ENCODE measurements at regions not wholly inside any gene's neighbourhood (a gene's known extent, or its start where the extent isn't known, plus 50 kb on each side); places are given as distances from the start of the nearest gene placed in this dataset.

DNA sequence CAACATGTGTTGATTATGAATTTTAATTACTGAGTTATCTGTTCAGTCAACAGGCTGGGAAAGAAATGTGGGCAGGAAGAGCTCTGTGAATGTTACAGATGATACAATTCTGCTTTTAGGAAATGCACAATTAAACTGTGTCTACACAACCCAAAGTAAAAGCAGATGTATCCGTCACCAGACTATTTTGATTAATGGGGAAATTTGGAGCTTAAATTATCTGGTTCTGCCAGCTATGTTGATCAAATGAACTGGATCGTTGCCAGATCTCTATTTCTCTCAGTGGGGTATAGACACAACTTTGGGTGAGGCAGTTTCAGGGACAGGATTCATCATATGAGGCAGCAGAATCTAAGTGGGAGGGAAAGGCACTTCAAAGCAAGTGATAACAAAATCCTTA is 136.5 kb downstream of the NEUROD6 start:
- no peaks in the 10 kb centered on the region for H3K27me3 ChIP-seq (ENCODE audit: control insufficient read depth, insufficient read depth, low read length)
- H3K4me3 ChIP-seq (ENCODE audit: low read depth, low read length) = no peak overlapping the region
- TF ChIP-seq CTCF (IDR thresholded peaks at IDR 0.05; ENCODE audit: insufficient read depth, low read length, poor library complexity, severe bottlenecking) = no peak
- DNase-seq (ENCODE audit: low read depth) = no peak
- H3K36me3 ChIP-seq (ENCODE audit: control insufficient read depth, insufficient read depth, low read length) = no peaks in the 10 kb centered on the region

GRCh38 chr7:31203551-31203950 is 137.0 kb downstream of the NEUROD6 start:
- DNase-seq (ENCODE audit: low read depth) = no peak
- Histone ChIP-seq H3K36me3 (ENCODE audit: control insufficient read depth, insufficient read depth, low read length) (no peaks in the 10 kb centered on the region), H3K4me3 (ENCODE audit: low read depth, low read length) (no peak overlapping the region), H3K27me3 (ENCODE audit: control insufficient read depth, insufficient read depth, low read length) (no peaks in the 10 kb centered on the region)
- no peak for TF ChIP-seq CTCF (IDR thresholded peaks at IDR 0.05; ENCODE audit: insufficient read depth, low read length, poor library complexity, severe bottlenecking)

DNA sequence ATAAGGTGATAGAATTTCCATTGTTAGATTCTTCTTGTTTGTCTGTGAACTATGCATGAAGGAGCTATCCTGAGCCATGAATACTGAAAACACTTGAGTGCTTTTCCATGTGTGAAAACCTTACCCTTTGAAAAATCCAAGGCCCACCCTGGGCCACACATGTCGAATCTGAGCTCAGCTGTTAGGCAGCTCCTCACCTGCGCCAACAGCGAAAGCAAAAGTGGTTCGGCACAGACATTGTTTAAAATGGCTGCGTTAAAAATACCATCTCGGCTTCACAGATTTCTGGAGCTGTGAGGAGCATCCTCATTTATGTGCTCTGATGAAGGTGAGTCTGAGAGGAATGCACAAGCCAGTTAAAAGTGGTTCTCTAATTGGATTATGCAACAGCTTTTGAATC is 137.7 kb downstream of the NEUROD6 start:
- no peak for DNase-seq (ENCODE audit: low read depth)
- TF ChIP-seq CTCF (IDR thresholded peaks at IDR 0.05; ENCODE audit: insufficient read depth, low read length, poor library complexity, severe bottlenecking) = no peak
- no peak overlapping the region for H3K4me3 ChIP-seq (ENCODE audit: low read depth, low read length)
- H3K27me3 ChIP-seq (ENCODE audit: control insufficient read depth, insufficient read depth, low read length) = no peaks in the 10 kb centered on the region
- no peaks in the 10 kb centered on the region for H3K36me3 ChIP-seq (ENCODE audit: control insufficient read depth, insufficient read depth, low read length)

GRCh38 chr7:31192986-31193385 is 140.9 kb downstream of the ADCYAP1R1 start:
- TF ChIP-seq CTCF (IDR thresholded peaks at IDR 0.05; ENCODE audit: insufficient read depth, low read length, poor library complexity, severe bottlenecking) = peak; percentile 94
- no peaks in the 10 kb centered on the region for H3K36me3 ChIP-seq (ENCODE audit: control insufficient read depth, insufficient read depth, low read length)
- no peak overlapping the region for H3K4me3 ChIP-seq (ENCODE audit: low read depth, low read length)
- DNase-seq (ENCODE audit: low read depth) = peak; percentile 5
- H3K27me3 ChIP-seq (ENCODE audit: control insufficient read depth, insufficient read depth, low read length) = no peaks in the 10 kb centered on the region

DNA sequence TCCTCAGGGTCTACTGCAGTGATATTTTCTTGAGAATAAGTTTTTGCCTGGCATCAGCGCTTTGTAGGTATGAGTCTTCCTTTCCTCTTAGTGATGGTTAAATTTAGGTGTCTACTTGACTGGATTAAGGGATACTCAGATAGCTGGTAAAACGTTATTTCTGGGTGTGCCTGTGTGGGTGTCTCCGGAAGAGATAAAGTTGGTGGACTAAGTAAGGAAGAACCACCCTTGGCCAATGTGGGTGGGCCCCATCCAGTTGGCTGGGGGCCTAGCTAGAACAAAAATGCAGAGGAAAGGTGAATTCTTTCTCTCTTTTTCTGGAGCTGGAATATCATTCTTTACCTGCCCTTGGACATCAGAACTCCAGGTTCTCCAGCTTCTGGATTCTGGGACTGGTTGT is 138.8 kb downstream of the ADCYAP1R1 start:
- no peak for DNase-seq (ENCODE audit: low read depth)
- H3K4me3 ChIP-seq (ENCODE audit: low read depth, low read length) = no peak overlapping the region
- no peaks in the 10 kb centered on the region for H3K27me3 ChIP-seq (ENCODE audit: control insufficient read depth, insufficient read depth, low read length)
- no peaks in the 10 kb centered on the region for H3K36me3 ChIP-seq (ENCODE audit: control insufficient read depth, insufficient read depth, low read length)
- no peak for TF ChIP-seq CTCF (IDR thresholded peaks at IDR 0.05; ENCODE audit: insufficient read depth, low read length, poor library complexity, severe bottlenecking)

DNA sequence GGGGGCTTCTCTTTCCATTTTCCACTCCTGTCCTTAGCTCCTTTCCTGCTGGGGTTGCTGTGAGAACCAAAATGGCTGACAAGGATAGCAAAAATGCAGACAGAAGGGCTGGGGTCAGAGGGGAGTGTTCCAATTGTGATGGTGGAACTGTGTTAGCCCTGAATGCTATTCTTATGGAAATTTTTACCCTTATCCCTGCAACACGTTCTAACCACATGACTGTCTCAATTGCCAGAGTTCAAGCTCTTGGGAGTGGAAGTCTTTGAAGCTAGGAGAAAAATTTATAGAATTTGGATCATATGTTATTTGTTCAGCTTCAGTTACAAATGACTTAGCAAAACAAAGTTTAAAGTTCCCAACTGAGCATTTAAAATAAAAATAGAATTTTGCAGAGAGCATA is 134.1 kb downstream of the ADCYAP1R1 start:
- no peaks in the 10 kb centered on the region for H3K36me3 ChIP-seq (ENCODE audit: control insufficient read depth, insufficient read depth, low read length)
- no peaks in the 10 kb centered on the region for H3K27me3 ChIP-seq (ENCODE audit: control insufficient read depth, insufficient read depth, low read length)
- no peak for TF ChIP-seq CTCF (IDR thresholded peaks at IDR 0.05; ENCODE audit: insufficient read depth, low read length, poor library complexity, severe bottlenecking)
- no peak overlapping the region for H3K4me3 ChIP-seq (ENCODE audit: low read depth, low read length)
- DNase-seq (ENCODE audit: low read depth) = no peak
